ENCODE measurements at regions not wholly inside any gene's neighbourhood (a gene's known extent, or its start where the extent isn't known, plus 50 kb on each side); places are given as distances from the start of the nearest gene placed in this dataset.

- no peak overlapping the region for H3K4me3 Mint-ChIP-seq
- H2AFZ ChIP-seq (ENCODE audit: low read length) = no peak overlapping the region
- WGBS (ENCODE audit: extremely low coverage, insufficient read length, low lambda C conversion rate) = no CpG with 5 or more reads among the region's 1 CpG
- no peak overlapping the region; a peak in 1 of 7 replicates for H3K27ac Mint-ChIP-seq
- H4K91ac ChIP-seq (ENCODE audit: insufficient read length, low read depth, low read length) = no peak overlapping the region
- H3K18ac ChIP-seq (ENCODE audit: insufficient read length, low read depth, low read length) = no peak overlapping the region
- H2BK20ac ChIP-seq (ENCODE audit: low read depth, low read length, poor library complexity, severe bottlenecking) = no peak overlapping the region
- no peak overlapping the region for H3T11ph ChIP-seq (ENCODE audit: low read length)
- no peaks in the 10 kb centered on the region; the same call in 1 of the 2 replicates for H3K27me3 ChIP-seq (ENCODE audit: insufficient read depth, low read length)
- H3K27ac ChIP-seq (ENCODE audit: insufficient read length, low read depth, low read length) = no peak overlapping the region
- no peak for DNase-seq
- H4K8ac ChIP-seq (replicated peaks; ENCODE audit: insufficient read length, low read depth, low read length) = no peak overlapping the region
- H3K9me3 Mint-ChIP-seq = no peaks in the 10 kb centered on the region
- H2BK15ac ChIP-seq (ENCODE audit: low read depth, low read length) = no peak overlapping the region
- H3K9ac ChIP-seq (ENCODE audit: extremely low read depth, insufficient read length, low read length) = no peak overlapping the region
- no peak overlapping the region for H2BK12ac ChIP-seq (ENCODE audit: insufficient read length, low read depth, low read length)
- no peak overlapping the region for H3K4me2 ChIP-seq (ENCODE audit: insufficient read depth, insufficient read length, low read length)
- H2BK5ac ChIP-seq (ENCODE audit: insufficient read length, low read length) = no peak overlapping the region
- no peak overlapping the region for H3K23ac ChIP-seq (ENCODE audit: insufficient read length, low read depth, low read length)
- no peak overlapping the region for H3K56ac ChIP-seq (ENCODE audit: insufficient read length, low read depth, low read length)
- H2AK5ac ChIP-seq (ENCODE audit: insufficient read length, low read length) = no peak overlapping the region
- no peaks in the 10 kb centered on the region for H3K4me1 ChIP-seq (ENCODE audit: insufficient read depth, low read length)
- H3K36me3 Mint-ChIP-seq (ENCODE audit: insufficient read depth in 1 of 3, low read depth in 3 of 3) = no peaks in the 10 kb centered on the region
- no peak overlapping the region for H3K4ac ChIP-seq (ENCODE audit: low read depth, low read length)
- H3K9me3 ChIP-seq (ENCODE audit: control insufficient read depth, low read depth, low read length) = no peaks in the 10 kb centered on the region
- H3K23me2 ChIP-seq (ENCODE audit: insufficient read length, low read depth, low read length, poor library complexity, severe bottlenecking) = no peaks in the 10 kb centered on the region
- H4K20me1 ChIP-seq (ENCODE audit: control insufficient read depth, insufficient read depth, insufficient read length) = no peaks in the 10 kb centered on the region
- no peak overlapping the region for H3K14ac ChIP-seq (ENCODE audit: insufficient read depth, low read length)
- no peaks in the 10 kb centered on the region for H3K79me1 ChIP-seq (ENCODE audit: insufficient read depth, low read depth, low read length, poor library complexity, severe bottlenecking)
- TF ChIP-seq CTCF (conservative IDR thresholded peaks at IDR 0.05) = no peak
- no peak overlapping the region for H4K5ac ChIP-seq (ENCODE audit: insufficient read length, low read depth, low read length)
- peaks cover 4 to 7% of the 10 kb centered on the region in 2 experiments; a peak in 3 of 4 replicates for H3K4me1 Mint-ChIP-seq
- no peaks in the 10 kb centered on the region for H3K79me2 ChIP-seq (ENCODE audit: insufficient read depth, low read length)
- H2BK120ac ChIP-seq (ENCODE audit: low read depth, low read length, poor library complexity, severe bottlenecking) = no peak overlapping the region
- H3K27me3 Mint-ChIP-seq (ENCODE audit: low read depth) = peaks cover 32% of the 10 kb centered on the region
These were observed 888.6 kb downstream of the DIAPH3 start for GRCh38 chr13:59274958-59275727.
